ENCODE measurements at regions not wholly inside any gene's neighbourhood (a gene's known extent, or its start where the extent isn't known, plus 50 kb on each side); places are given as distances from the start of the nearest gene placed in this dataset.

GRCh38 chr12:25775968-25776367 is 182.5 kb upstream of the RASSF8 start:
- TF ChIP-seq CTCF (IDR thresholded peaks at IDR 0.05): no peak
- TF ChIP-seq POLR2AphosphoS5 (IDR thresholded peaks at IDR 0.05): no peak
